ENCODE measurements at regions not wholly inside any gene's neighbourhood (a gene's known extent, or its start where the extent isn't known, plus 50 kb on each side); places are given as distances from the start of the nearest gene placed in this dataset.
"Not testable (repeated sequence)": the region's sequence is repeated elsewhere in the genome, so short reads cannot be mapped to it uniquely, and the experiment has no call there.

DNA sequence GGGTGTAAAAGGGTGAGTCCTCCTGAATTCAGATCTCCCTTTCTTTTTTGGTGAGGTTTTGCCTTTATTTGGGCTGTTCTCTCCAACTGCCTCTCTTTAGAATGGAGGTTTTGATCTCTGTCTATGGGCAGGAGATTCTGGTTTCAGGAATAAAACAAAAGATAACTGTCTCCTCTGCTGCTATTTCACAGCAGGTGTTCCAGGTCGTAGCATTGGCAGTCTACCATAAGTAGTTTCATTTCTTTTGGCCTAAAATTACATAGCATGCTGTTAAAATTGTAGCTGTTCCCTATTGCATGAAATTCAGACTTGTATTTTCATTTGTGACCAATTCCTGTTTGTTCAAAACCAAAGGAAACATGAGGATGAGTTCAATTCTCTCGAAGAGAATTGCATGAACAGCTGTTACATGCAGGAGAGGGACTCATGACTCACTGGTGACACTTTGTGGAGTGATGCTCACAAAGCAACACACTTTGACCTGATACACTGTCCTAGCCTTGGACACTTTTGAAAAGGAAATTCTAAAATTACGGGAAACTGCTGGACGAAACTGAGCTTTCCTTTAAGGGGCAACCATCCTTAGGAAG, 76.8 kb upstream of the SIRPG start:
- H3K4me3 ChIP-seq: no peak overlapping the region
- H3K36me3 ChIP-seq: no peaks in the 10 kb centered on the region
- TF ChIP-seq, protein P1, sequence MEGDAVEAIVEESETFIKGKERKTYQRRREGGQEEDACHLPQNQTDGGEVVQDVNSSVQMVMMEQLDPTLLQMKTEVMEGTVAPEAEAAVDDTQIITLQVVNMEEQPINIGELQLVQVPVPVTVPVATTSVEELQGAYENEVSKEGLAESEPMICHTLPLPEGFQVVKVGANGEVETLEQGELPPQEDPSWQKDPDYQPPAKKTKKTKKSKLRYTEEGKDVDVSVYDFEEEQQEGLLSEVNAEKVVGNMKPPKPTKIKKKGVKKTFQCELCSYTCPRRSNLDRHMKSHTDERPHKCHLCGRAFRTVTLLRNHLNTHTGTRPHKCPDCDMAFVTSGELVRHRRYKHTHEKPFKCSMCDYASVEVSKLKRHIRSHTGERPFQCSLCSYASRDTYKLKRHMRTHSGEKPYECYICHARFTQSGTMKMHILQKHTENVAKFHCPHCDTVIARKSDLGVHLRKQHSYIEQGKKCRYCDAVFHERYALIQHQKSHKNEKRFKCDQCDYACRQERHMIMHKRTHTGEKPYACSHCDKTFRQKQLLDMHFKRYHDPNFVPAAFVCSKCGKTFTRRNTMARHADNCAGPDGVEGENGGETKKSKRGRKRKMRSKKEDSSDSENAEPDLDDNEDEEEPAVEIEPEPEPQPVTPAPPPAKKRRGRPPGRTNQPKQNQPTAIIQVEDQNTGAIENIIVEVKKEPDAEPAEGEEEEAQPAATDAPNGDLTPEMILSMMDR (IDR thresholded peaks at IDR 0.05; ENCODE audit: borderline replicate concordance): peak; percentile 22
- H3K4me1 ChIP-seq: no peaks in the 10 kb centered on the region
- DNase-seq: no peak
- intact Hi-C loops (cut with micrococcal nuclease): no loop called here
- peaks cover 50% of the 10 kb centered on the region for H3K27me3 ChIP-seq (ENCODE audit: low read depth)
- no peak overlapping the region for H3K27ac ChIP-seq (replicated peaks)
- no peaks in the 10 kb centered on the region for H3K9me3 ChIP-seq (replicated peaks)

DNA sequence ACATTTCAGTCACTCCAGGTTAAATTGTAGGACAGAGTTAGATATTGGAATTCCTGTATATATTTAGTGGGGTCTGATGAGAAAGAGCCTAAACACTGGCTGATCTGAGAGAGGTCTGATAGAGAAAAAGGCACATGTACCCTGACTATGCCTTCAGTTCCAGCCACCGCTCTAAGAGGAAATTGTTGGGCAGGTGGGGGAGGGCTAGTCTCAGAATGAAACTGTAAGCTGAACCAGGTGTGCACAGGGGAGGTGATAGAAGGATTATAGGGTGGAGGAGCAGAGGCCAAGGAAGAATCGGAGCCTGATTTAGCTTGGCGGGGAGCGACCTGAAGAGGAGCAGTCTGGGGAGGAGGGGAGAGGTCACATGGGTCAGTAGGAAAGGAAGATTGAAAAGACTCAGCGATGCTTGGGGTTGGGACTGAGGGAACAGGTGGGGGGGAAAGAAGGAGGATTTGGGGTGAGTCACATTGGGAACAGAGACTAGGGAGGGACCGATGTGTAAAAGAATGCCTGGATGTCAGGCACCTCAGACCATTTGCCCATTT, 74.3 kb upstream of the SIRPG start:
- H3K4me1 ChIP-seq; H3K4me3 ChIP-seq; H3K27ac ChIP-seq (replicated peaks); intact Hi-C loops (cut with micrococcal nuclease); H3K9me3 ChIP-seq (replicated peaks); H3K36me3 ChIP-seq; DNase-seq: not testable (repeated sequence)
- H3K27me3 ChIP-seq (ENCODE audit: low read depth): peaks cover 34% of the 10 kb centered on the region

DNA sequence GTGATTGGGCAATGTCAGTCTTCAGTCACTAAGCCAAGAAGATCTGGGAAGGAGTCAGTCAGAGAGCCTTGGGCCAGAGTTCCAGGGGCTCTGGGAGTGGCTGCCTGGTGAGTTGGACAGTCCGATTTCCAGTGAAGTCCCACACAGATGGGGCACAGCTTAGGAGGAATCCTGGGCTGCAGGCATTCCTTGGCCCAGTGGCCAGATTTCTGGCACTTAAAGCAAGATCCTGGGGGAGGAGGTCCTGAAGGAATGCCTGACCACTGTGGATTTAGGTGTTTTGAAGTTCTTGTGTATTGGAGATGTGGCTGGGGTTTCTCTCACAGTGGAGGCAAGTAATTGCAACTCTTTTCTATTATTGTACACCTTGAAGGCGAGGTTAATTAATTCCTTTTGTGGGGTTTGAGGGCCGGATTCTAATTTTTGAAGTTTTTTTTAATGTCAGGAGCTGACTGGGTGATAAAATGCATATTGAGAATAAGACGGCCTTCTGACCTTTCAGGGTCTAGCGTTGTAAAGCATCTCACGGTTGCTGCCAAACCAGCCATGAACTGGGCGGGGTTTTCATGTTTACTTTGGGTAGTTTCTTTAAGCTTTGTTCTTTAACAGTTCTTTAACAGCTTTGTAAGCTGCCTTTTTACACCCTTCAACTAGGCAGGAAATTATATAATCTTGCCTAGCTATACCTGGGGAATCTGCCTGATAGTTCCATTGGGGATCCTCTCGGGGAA, 73.6 kb upstream of the SIRPG start:
- H3K9me3 ChIP-seq (replicated peaks); H3K4me3 ChIP-seq; intact Hi-C loops (cut with micrococcal nuclease); DNase-seq; H3K27ac ChIP-seq (replicated peaks); H3K36me3 ChIP-seq; H3K4me1 ChIP-seq: not testable (repeated sequence)
- H3K27me3 ChIP-seq (ENCODE audit: low read depth): peaks cover 28% of the 10 kb centered on the region

DNA sequence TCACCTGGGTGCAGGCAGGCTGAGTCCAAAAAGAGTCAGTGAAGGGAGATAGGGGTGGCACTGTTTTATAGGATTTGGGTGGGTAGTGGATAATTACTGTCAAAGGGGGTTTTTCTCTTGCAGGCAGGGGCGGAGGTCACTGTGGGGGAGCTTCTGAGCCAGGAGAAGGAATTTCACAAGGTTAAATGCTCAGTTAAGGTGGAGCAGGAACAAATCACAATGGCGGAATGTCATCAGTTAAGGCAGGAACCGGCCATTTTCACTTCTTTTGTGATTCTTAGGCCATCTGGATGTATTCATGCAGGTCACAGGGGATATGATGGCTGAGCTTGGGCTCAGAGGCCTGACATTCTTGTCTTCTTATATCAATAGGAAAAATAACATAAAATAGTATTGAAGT, 69.7 kb upstream of the SIRPG start:
- H3K27me3 ChIP-seq (ENCODE audit: low read depth): peaks cover 31% of the 10 kb centered on the region
- H3K4me3 ChIP-seq; H3K36me3 ChIP-seq; DNase-seq; H3K27ac ChIP-seq (replicated peaks); H3K9me3 ChIP-seq (replicated peaks); intact Hi-C loops (cut with micrococcal nuclease); H3K4me1 ChIP-seq: not testable (repeated sequence)

DNA sequence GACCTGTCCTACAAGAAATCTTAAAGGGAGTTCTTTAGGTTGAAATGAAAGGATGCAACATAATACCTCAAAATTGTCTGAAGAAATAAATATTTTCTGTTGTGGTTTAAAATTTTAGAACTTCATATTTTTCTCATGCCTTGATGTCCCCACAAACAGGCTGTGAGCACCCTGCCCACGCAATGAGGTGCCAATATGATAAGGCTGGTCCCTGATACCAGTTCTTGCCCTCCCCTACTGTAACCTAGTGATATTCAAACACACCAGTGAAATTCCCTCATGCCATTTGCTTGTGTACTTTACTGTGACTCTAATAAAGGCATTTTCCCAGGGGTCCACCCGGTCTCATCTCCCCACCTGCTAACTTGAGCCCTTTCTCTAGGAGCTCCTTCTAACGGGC, 67.3 kb upstream of the SIRPG start:
- Histone ChIP-seq H3K4me3 (no peak overlapping the region), H3K27me3 (ENCODE audit: low read depth) (peaks cover 32% of the 10 kb centered on the region), H3K4me1 (no peaks in the 10 kb centered on the region), H3K36me3 (no peaks in the 10 kb centered on the region), H3K9me3 (replicated peaks) (peaks cover 6% of the 10 kb centered on the region), H3K27ac (replicated peaks) (no peak overlapping the region)
- TF ChIP-seq, protein P1 (IDR thresholded peaks at IDR 0.05; ENCODE audit: borderline replicate concordance): no peak
- intact Hi-C loops (cut with micrococcal nuclease): no loop called here
- DNase-seq: no peak

DNA sequence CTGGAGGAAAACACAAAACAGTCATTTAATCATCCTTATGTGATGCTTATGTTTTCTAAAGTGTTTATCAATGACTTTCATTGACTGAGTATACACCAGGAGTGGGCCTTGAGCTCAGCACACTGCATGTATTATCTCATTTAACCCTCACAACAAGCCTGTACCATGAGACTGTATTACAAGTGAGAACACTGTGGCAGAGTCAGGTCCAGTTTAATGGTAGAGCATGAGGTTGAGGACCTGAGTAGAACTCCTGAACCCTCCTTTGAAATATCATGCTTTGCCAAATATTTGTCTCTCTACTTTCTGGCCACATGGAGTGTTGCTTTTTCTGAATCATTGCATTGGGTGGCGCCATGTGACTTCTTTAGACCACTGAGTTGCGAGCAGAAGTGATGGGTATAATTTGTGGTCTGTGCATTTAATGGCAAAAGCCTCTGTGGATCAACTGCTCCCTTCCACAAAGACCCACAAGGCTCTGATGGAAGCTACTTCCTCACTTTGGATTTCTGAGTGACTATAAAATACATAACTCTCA, 65.0 kb upstream of the SIRPG start:
- intact Hi-C loops (cut with micrococcal nuclease): no loop called here
- DNase-seq: no peak
- Histone ChIP-seq H3K27me3 (ENCODE audit: low read depth) (peaks cover 49% of the 10 kb centered on the region), H3K36me3 (no peaks in the 10 kb centered on the region), H3K4me1 (no peaks in the 10 kb centered on the region), H3K9me3 (replicated peaks) (peaks cover 6% of the 10 kb centered on the region), H3K27ac (replicated peaks) (no peak overlapping the region), H3K4me3 (no peak overlapping the region)
- TF ChIP-seq, protein P1 (IDR thresholded peaks at IDR 0.05; ENCODE audit: borderline replicate concordance): no peak
